ENCODE measurements at regions not wholly inside any gene's neighbourhood (a gene's known extent, or its start where the extent isn't known, plus 50 kb on each side); places are given as distances from the start of the nearest gene placed in this dataset.

- TF ChIP-seq CTCF (IDR thresholded peaks at IDR 0.05): no peak
- no peak for TF ChIP-seq POLR2A (IDR thresholded peaks at IDR 0.05)
Measured at GRCh38 chr4:63795301-63795700, 613.9 kb downstream of the TECRL start.

Measured in Peyer's patch (tissue), 4 donors.